ENCODE measurements at regions not wholly inside any gene's neighbourhood (a gene's known extent, or its start where the extent isn't known, plus 50 kb on each side); places are given as distances from the start of the nearest gene placed in this dataset.

DNA sequence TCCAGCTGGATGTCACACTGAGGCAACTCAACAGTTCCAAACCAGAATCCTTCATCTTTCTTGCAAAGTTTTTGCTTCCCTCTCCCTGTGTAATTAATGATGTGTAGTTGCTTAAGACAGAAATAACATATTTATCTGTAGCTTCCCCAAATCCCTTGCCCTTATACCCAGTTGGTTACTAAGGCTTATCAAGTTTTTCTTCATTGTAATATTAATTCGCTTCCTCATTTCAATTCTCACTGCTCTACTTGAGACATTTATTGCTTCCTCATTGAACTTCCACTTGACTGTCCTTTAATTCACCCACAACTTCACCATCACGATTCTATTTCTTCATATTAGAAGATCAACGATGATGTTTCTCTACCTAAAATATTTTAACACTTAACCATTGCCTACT, 386.6 kb upstream of the CPEB2 start:
- no peaks in the 10 kb centered on the region for H3K27me3 ChIP-seq (ENCODE audit: control insufficient read depth, extremely low read depth, insufficient read depth, low read length)
- H3K9me3 ChIP-seq (ENCODE audit: control insufficient read depth, low read depth, low read length): no peaks in the 10 kb centered on the region
- no peak overlapping the region for H3K27ac ChIP-seq (ENCODE audit: control insufficient read depth, insufficient read depth, low read length)
- H3K4me1 ChIP-seq (ENCODE audit: control insufficient read depth, extremely low read depth, insufficient read depth, low read length): no peaks in the 10 kb centered on the region
- H4K20me1 ChIP-seq (ENCODE audit: control insufficient read depth, extremely low read depth, insufficient read depth, low read length): no peaks in the 10 kb centered on the region
- no peaks in the 10 kb centered on the region for H3K9me1 ChIP-seq (ENCODE audit: control insufficient read depth, extremely low read depth, insufficient read depth, low read length)
- DNase-seq (ENCODE audit: low read depth, low spot score): no peak
- no peak for FAIRE-seq
- no peak overlapping the region for H3K4me3 ChIP-seq (ENCODE audit: control insufficient read depth in 2 of 3, extremely low read depth in 1 of 3, insufficient read depth in 2 of 3, low read depth in 1 of 3, low read length in 3 of 3)
- H3K79me2 ChIP-seq (ENCODE audit: control insufficient read depth, insufficient read depth, low read length): no peaks in the 10 kb centered on the region
- dilution Hi-C loops (cut with MboI; ENCODE audit: extremely low pct_ligation_motif_present, low sequenced_read_pairs): no loop called here
- H3K4me2 ChIP-seq (ENCODE audit: control insufficient read depth, extremely low read depth, insufficient read depth, low read depth, low read length): no peak overlapping the region
- no peak overlapping the region for H2AFZ ChIP-seq (ENCODE audit: control insufficient read depth, low read length)
- H3K9ac ChIP-seq (ENCODE audit: control insufficient read depth, extremely low read depth, insufficient read depth, low read length): no peak overlapping the region
- H3K36me3 ChIP-seq (ENCODE audit: control insufficient read depth in 2 of 2, extremely low read depth in 1 of 2, insufficient read depth in 2 of 2, low read length in 2 of 2): no peaks in the 10 kb centered on the region
- TF ChIP-seq EZH2 (IDR thresholded peaks at IDR 0.05; ENCODE audit: low read length): no peak
- TF ChIP-seq, protein P1, sequence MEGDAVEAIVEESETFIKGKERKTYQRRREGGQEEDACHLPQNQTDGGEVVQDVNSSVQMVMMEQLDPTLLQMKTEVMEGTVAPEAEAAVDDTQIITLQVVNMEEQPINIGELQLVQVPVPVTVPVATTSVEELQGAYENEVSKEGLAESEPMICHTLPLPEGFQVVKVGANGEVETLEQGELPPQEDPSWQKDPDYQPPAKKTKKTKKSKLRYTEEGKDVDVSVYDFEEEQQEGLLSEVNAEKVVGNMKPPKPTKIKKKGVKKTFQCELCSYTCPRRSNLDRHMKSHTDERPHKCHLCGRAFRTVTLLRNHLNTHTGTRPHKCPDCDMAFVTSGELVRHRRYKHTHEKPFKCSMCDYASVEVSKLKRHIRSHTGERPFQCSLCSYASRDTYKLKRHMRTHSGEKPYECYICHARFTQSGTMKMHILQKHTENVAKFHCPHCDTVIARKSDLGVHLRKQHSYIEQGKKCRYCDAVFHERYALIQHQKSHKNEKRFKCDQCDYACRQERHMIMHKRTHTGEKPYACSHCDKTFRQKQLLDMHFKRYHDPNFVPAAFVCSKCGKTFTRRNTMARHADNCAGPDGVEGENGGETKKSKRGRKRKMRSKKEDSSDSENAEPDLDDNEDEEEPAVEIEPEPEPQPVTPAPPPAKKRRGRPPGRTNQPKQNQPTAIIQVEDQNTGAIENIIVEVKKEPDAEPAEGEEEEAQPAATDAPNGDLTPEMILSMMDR (optimal IDR thresholded peaks at IDR 0.05 in 1 of 3, IDR thresholded peaks at IDR 0.05 in 1 of 3, conservative IDR thresholded peaks at IDR 0.05 in 1 of 3; ENCODE audit: extremely low read depth in 1 of 3, insufficient read depth in 2 of 3, low read length in 3 of 3): no peak

DNA sequence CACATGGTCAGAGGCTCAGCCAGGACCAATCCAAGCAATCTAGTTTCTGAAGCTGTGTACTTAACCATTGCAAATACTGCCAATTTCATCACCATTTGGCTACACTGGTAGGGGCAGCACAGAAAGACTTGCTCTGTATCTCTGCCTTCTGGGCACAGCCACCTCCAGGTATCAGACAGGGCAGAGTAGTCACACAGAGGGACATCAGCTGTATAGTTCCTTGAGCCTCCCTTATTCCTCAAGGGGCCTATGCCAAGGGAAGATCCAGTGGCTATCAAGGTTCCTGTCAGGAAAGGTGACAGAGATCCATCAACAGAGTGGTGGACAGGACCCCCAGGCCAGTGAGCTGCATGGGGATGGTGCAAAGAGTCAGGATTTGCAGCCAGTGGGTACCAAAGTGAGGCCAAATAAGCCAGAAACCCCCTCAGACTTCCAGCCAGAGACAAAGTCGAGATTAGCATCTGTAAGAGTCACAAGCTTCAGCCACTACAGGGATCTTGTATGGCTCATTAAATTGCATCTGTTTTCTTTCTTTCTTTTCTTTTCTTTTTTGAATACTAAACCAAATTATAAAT, 381.6 kb upstream of the CPEB2 start:
- no peak for DNase-seq (ENCODE audit: low read depth, low spot score)
- Histone ChIP-seq H3K4me3 (ENCODE audit: control insufficient read depth in 2 of 3, extremely low read depth in 1 of 3, insufficient read depth in 2 of 3, low read depth in 1 of 3, low read length in 3 of 3) (no peak overlapping the region), H3K9me3 (ENCODE audit: control insufficient read depth, low read depth, low read length) (no peaks in the 10 kb centered on the region), H4K20me1 (ENCODE audit: control insufficient read depth, extremely low read depth, insufficient read depth, low read length) (no peaks in the 10 kb centered on the region), H2AFZ (ENCODE audit: control insufficient read depth, low read length) (no peak overlapping the region), H3K9ac (ENCODE audit: control insufficient read depth, extremely low read depth, insufficient read depth, low read length) (no peak overlapping the region), H3K9me1 (ENCODE audit: control insufficient read depth, extremely low read depth, insufficient read depth, low read length) (no peaks in the 10 kb centered on the region), H3K36me3 (ENCODE audit: control insufficient read depth in 2 of 2, extremely low read depth in 1 of 2, insufficient read depth in 2 of 2, low read length in 2 of 2) (no peaks in the 10 kb centered on the region), H3K27me3 (ENCODE audit: control insufficient read depth, extremely low read depth, insufficient read depth, low read length) (no peaks in the 10 kb centered on the region), H3K4me1 (ENCODE audit: control insufficient read depth, extremely low read depth, insufficient read depth, low read length) (no peaks in the 10 kb centered on the region), H3K27ac (ENCODE audit: control insufficient read depth, insufficient read depth, low read length) (no peak overlapping the region), H3K4me2 (ENCODE audit: control insufficient read depth, extremely low read depth, insufficient read depth, low read depth, low read length) (no peak overlapping the region), H3K79me2 (ENCODE audit: control insufficient read depth, insufficient read depth, low read length) (no peaks in the 10 kb centered on the region)
- TF ChIP-seq EZH2 (IDR thresholded peaks at IDR 0.05; ENCODE audit: low read length): no peak
- TF ChIP-seq, protein P1 (optimal IDR thresholded peaks at IDR 0.05 in 1 of 3, IDR thresholded peaks at IDR 0.05 in 1 of 3, conservative IDR thresholded peaks at IDR 0.05 in 1 of 3; ENCODE audit: extremely low read depth in 1 of 3, insufficient read depth in 2 of 3, low read length in 3 of 3): no peak
- dilution Hi-C loops (cut with MboI; ENCODE audit: extremely low pct_ligation_motif_present, low sequenced_read_pairs): no loop called here
- no peak for FAIRE-seq
